H1 (cell line): ENCODE measurements at regions not wholly inside any gene's neighbourhood (a gene's known extent, or its start where the extent isn't known, plus 50 kb on each side); places are given as distances from the start of the nearest gene placed in this dataset.

Source experiments
- CTCF ChIA-PET: fragments of 300-600 bp; sonication (Branson Sonifier 250); formaldehyde crosslinking; loops from one replicate; lab custom pipeline; 2021; ENCODE audit not compliant: partially characterized antibody; lab: Charles Lee
- POLR2A ChIA-PET: fragments of 300-600 bp; sonication (Branson Sonifier 250); formaldehyde crosslinking; loops from one replicate; lab custom pipeline; 2021; ENCODE audit warnings: inconsistent platforms; ENCODE audit not compliant: partially characterized antibody; lab: Charles Lee
- DNase-seq, 2 experiments: peaks; one replicate each; pipeline versions ENCODE4 v3.0.0 to v3.0.0-alpha.2; 2010 to 2022; ENCODE audit warnings: low spot score in 2 of 2, low read depth in 1 of 2, mixed read lengths in 1 of 2
- FAIRE-seq: peaks from 2 replicates; lab custom pipeline; 2011; peaks lifted over from hg19 to GRCh38; lab: Jason Lieb, UNC
- H2AFZ ChIP-seq: 2 replicates; pipeline ENCODE4 v1.8.1; 2012; ENCODE audit warnings: low read length, inconsistent platforms
- H2AK5ac ChIP-seq: 2 replicates; pipeline ENCODE4 v1.6.1; 2013; ENCODE audit warnings: low read depth, low read length
- H2BK120ac ChIP-seq: replicated peaks from 2 replicates; pipeline ENCODE3; 2013; ENCODE audit warnings: low read depth, low read length, inconsistent platforms
- H2BK12ac ChIP-seq: 2 replicates; pipeline ENCODE4 v1.6.1; 2013; ENCODE audit warnings: low read depth, low read length
- H2BK15ac ChIP-seq: 2 replicates; pipeline ENCODE4 v1.6.1; 2013; ENCODE audit warnings: low read length
- H2BK20ac ChIP-seq: 2 replicates; pipeline ENCODE4 v1.6.1; 2013; ENCODE audit warnings: low read length
- H2BK5ac ChIP-seq: 2 replicates; pipeline ENCODE4 v1.6.1; 2013; ENCODE audit warnings: low read depth, low read length
- H3K14ac ChIP-seq: 2 replicates; pipeline ENCODE4 v1.6.1; 2013; ENCODE audit warnings: inconsistent platforms; ENCODE audit not compliant: insufficient read length
- H3K18ac ChIP-seq: 2 replicates; pipeline ENCODE4 v1.6.1; 2013; ENCODE audit warnings: low read length; ENCODE audit errors: extremely low read depth
- H3K23ac ChIP-seq: 2 replicates; pipeline ENCODE4 v1.6.1; 2013; ENCODE audit warnings: inconsistent platforms; ENCODE audit not compliant: insufficient read length
- H3K23me2 ChIP-seq: 2 replicates; pipeline ENCODE4 v1.6.1; 2013; ENCODE audit warnings: low read depth, low read length
- H3K27ac ChIP-seq: 2 replicates; pipeline ENCODE4 v1.6.1; 2011; ENCODE audit warnings: low read depth, low read length, inconsistent platforms
- H3K27me3 ChIP-seq, 4 experiments: replicated peaks in 1 of 4; 1 replicate in 1 of 4; 2 replicates in 3 of 4; pipeline versions ENCODE4 v1.6.1 to v1.8.1; 2011 to 2013; ENCODE audit warnings: low read length in 3 of 4, mild to moderate bottlenecking in 3 of 4, inconsistent platforms in 2 of 4, mixed read lengths in 2 of 4, moderate library complexity in 1 of 4; ENCODE audit not compliant: control insufficient read depth in 3 of 4, insufficient read depth in 3 of 4; ENCODE audit errors: extremely low read depth in 1 of 4
- H3K36me3 ChIP-seq, 4 experiments: 2 replicates each; pipeline versions ENCODE4 v1.6.1 to v1.8.1; 2011 to 2013; ENCODE audit warnings: mild to moderate bottlenecking in 4 of 4, low read length in 3 of 4, moderate library complexity in 2 of 4, control low read depth in 1 of 4, inconsistent platforms in 1 of 4; ENCODE audit not compliant: insufficient read depth in 4 of 4, control insufficient read depth in 2 of 4
- H3K4ac ChIP-seq: replicated peaks from 2 replicates; pipeline ENCODE3; 2013; ENCODE audit warnings: low read length, low read depth, mixed read lengths, inconsistent platforms; ENCODE audit not compliant: insufficient read length
- H3K4me1 ChIP-seq, 4 experiments: replicated peaks in 1 of 4; 1 replicate in 1 of 4; 2 replicates in 3 of 4; pipeline versions ENCODE4 v1.6.1 to v1.8.1; 2011 to 2013; ENCODE audit warnings: low read length in 3 of 4, inconsistent platforms in 2 of 4, mixed read lengths in 1 of 4; ENCODE audit not compliant: insufficient read depth in 4 of 4, control insufficient read depth in 3 of 4
- H3K4me2 ChIP-seq, 2 experiments: 2 replicates each; pipeline versions ENCODE4 v1.6.1 to v1.8.1; 2011 to 2013; ENCODE audit warnings: low read depth in 2 of 2, low read length in 2 of 2, control low read depth in 1 of 2, inconsistent platforms in 1 of 2, mild to moderate bottlenecking in 1 of 2; ENCODE audit not compliant: insufficient read depth in 1 of 2
- H3K4me3 ChIP-seq, 4 experiments: fragments of 200-600, 300-600 bp in 1 of 4; sonication (generic), shearing (Covaris generic), sonication (Bioruptor Twin) in 1 of 4; 2 replicates each; pipeline versions ENCODE4 v1.5.1 to v1.8.1; 2011 to 2016; ENCODE audit warnings: low read length in 4 of 4, low read depth in 3 of 4, control low read depth in 2 of 4, inconsistent platforms in 2 of 4, mild to moderate bottlenecking in 2 of 4, mixed read lengths in 1 of 4, moderate library complexity in 1 of 4; ENCODE audit not compliant: insufficient read depth in 2 of 4; ENCODE audit errors: extremely low read depth in 1 of 4
- H3K56ac ChIP-seq: replicated peaks from 2 replicates; pipeline ENCODE3; 2013; ENCODE audit warnings: low read depth, mild to moderate bottlenecking, mixed read lengths, low read length, inconsistent platforms; ENCODE audit not compliant: insufficient read length
- H3K79me1 ChIP-seq: 2 replicates; pipeline ENCODE4 v1.6.1; 2013; ENCODE audit warnings: low read depth, low read length, control low read depth
- H3K79me2 ChIP-seq, 2 experiments: 2 replicates each; pipeline versions ENCODE4 v1.6.1 to v1.8.1; 2012 to 2013; ENCODE audit warnings: low read length in 2 of 2, mild to moderate bottlenecking in 2 of 2, inconsistent platforms in 1 of 2; ENCODE audit not compliant: insufficient read depth in 2 of 2, control insufficient read depth in 1 of 2
- H3K9ac ChIP-seq, 4 experiments: replicated peaks in 1 of 4; 1 replicate in 1 of 4; 2 replicates in 3 of 4; pipeline versions ENCODE4 v1.6.1 to v1.8.1; 2011 to 2013; ENCODE audit warnings: low read depth in 3 of 4, low read length in 3 of 4, control low read depth in 2 of 4, mild to moderate bottlenecking in 2 of 4, moderate library complexity in 2 of 4, inconsistent platforms in 1 of 4; ENCODE audit errors: extremely low read depth in 1 of 4
- H3K9me3 ChIP-seq, 2 experiments: 2 replicates each; pipeline versions ENCODE4 v1.6.1 to v1.8.1; 2012 to 2013; ENCODE audit warnings: mild to moderate bottlenecking in 2 of 2, moderate library complexity in 2 of 2, control low read depth in 1 of 2, inconsistent platforms in 1 of 2, low read depth in 1 of 2, low read length in 1 of 2, mixed read lengths in 1 of 2; ENCODE audit not compliant: insufficient read depth in 2 of 2
- H4K20me1 ChIP-seq, 2 experiments: replicated peaks in 1 of 2; 2 replicates each; pipeline versions ENCODE3 to v1.8.1; 2011 to 2013; ENCODE audit warnings: inconsistent platforms in 2 of 2, low read length in 2 of 2, mild to moderate bottlenecking in 1 of 2; ENCODE audit not compliant: insufficient read depth in 2 of 2, control insufficient read depth in 1 of 2
- H4K5ac ChIP-seq: 2 replicates; pipeline ENCODE4 v1.6.1; 2013; ENCODE audit warnings: low read length, low read depth, mixed read lengths, inconsistent platforms; ENCODE audit not compliant: insufficient read length
- H4K8ac ChIP-seq: 2 replicates; pipeline ENCODE4 v1.8.0; 2013; ENCODE audit warnings: mild to moderate bottlenecking, moderate library complexity, low read length, inconsistent platforms; ENCODE audit not compliant: insufficient read depth; ENCODE audit errors: extremely low read depth
- H4K91ac ChIP-seq: replicated peaks from 2 replicates; pipeline ENCODE3; 2013; ENCODE audit warnings: low read length, mixed read lengths, inconsistent platforms; ENCODE audit not compliant: insufficient read length
- ASH2L ChIP-seq: fragments of 200-600, 300-600 bp; sonication (generic); IDR thresholded peaks from one replicate; pipeline ENCODE4 v1.7.1; 2017; ENCODE audit warnings: low read length
- BCL11A ChIP-seq, 2 experiments: IDR thresholded peaks; one replicate each; pipeline ENCODE4 v1.6.1; 2011; ENCODE audit warnings: low read depth in 2 of 2, low read length in 2 of 2, mild to moderate bottlenecking in 2 of 2
- BRCA1 ChIP-seq: IDR thresholded peaks from 2 replicates; pipeline ENCODE4 v1.6.1; 2012; ENCODE audit warnings: low read depth, low read length, improper control_type of control experiment
- CHD2 ChIP-seq: IDR thresholded peaks from 2 replicates; pipeline ENCODE4 v1.6.1; 2012; ENCODE audit warnings: low read length, improper control_type of control experiment
- EP300 ChIP-seq, 2 experiments: IDR thresholded peaks; 1 replicate in 1 of 2; 2 replicates in 1 of 2; pipeline ENCODE4 v1.6.1; 2011 to 2012; ENCODE audit warnings: low read depth in 2 of 2, low read length in 2 of 2, mild to moderate bottlenecking in 2 of 2, borderline replicate concordance in 1 of 2, inconsistent platforms in 1 of 2, moderate library complexity in 1 of 2
- HDAC2 ChIP-seq, 2 experiments: fragments of 300-600 bp in 1 of 2; sonication (generic) in 1 of 2; IDR thresholded peaks; 2 replicates each; pipeline ENCODE4 v1.6.1; 2011 to 2012; ENCODE audit warnings: low read depth in 2 of 2, low read length in 2 of 2, mild to moderate bottlenecking in 2 of 2, moderate library complexity in 2 of 2, borderline replicate concordance in 1 of 2, inconsistent platforms in 1 of 2
- JUND ChIP-seq: IDR thresholded peaks from 2 replicates; pipeline ENCODE4 v1.6.1; 2011; ENCODE audit warnings: mild to moderate bottlenecking, improper control_type of control experiment, low read length
- POLR2AphosphoS5 ChIP-seq: IDR thresholded peaks from 2 replicates; pipeline ENCODE4 v1.6.1; 2011; ENCODE audit warnings: low read depth, low read length
- POU5F1 ChIP-seq: IDR thresholded peaks from 2 replicates; pipeline ENCODE4 v1.6.1; 2011; ENCODE audit warnings: low read depth, mild to moderate bottlenecking, low read length, moderate library complexity
- RNF2 ChIP-seq: fragments of 200-900, 300-1000 bp; sonication (generic); IDR thresholded peaks from 2 replicates; pipeline ENCODE4 v1.7.1; 2016; ENCODE audit warnings: borderline replicate concordance, low read depth, mild to moderate bottlenecking, antibody characterized with exemption, low read length; ENCODE audit not compliant: poor library complexity, severe bottlenecking; ENCODE audit errors: missing control alignments
- SRF ChIP-seq: IDR thresholded peaks from 2 replicates; pipeline ENCODE4 v1.6.1; 2011; ENCODE audit warnings: mild to moderate bottlenecking, low read depth, low read length, moderate library complexity
- SUZ12 ChIP-seq: fragments of 200-600 bp; sonication (generic); IDR thresholded peaks from 2 replicates; pipeline ENCODE4 v1.6.1; 2012; ENCODE audit warnings: mild to moderate bottlenecking, inconsistent platforms, low read length, moderate library complexity, mixed read lengths
- TAF7 ChIP-seq: optimal IDR thresholded peaks from 2 replicates; pipeline ENCODE3; 2011; ENCODE audit warnings: low read depth, mild to moderate bottlenecking, inconsistent platforms, low read length, moderate library complexity, borderline replicate concordance
- YY1 ChIP-seq: IDR thresholded peaks from 2 replicates; pipeline ENCODE4 v1.6.1; 2011; ENCODE audit warnings: low read depth, mild to moderate bottlenecking, low read length
- ZNF274 ChIP-seq: IDR thresholded peaks from 2 replicates; pipeline ENCODE4 v1.7.0; 2012; ENCODE audit warnings: low read length, borderline replicate concordance; ENCODE audit errors: extremely low read depth
- WGBS, 2 experiments: shearing (Covaris generic) in 1 of 2; methylation state at CpG; one replicate each; pipeline versions ENCODE4 v1.1.6 to v1.1.7; 2013 to 2015; ENCODE audit warnings: low lambda C conversion rate in 2 of 2, mixed read lengths in 2 of 2, inconsistent platforms in 1 of 2, low coverage in 1 of 2, missing lambda C conversion rate in 1 of 2; ENCODE audit not compliant: insufficient replicate concordance in 2 of 2, insufficient coverage in 1 of 2, insufficient read length in 1 of 2; ENCODE audit errors: extremely low coverage in 1 of 2, missing lambda C conversion rate in 1 of 2; 5-methylcytosine and 5-hydroxymethylcytosine counted together

- TF ChIP-seq YY1 (no peak), SUZ12 (no peak), HDAC2 (IDR thresholded peaks at IDR 0.05; ENCODE audit: borderline replicate concordance in 1 of 2, low read depth in 2 of 2, low read length in 2 of 2) (no peak), RNF2 (no peak), POLR2AphosphoS5 (no peak), BCL11A (IDR thresholded peaks at IDR 0.05; ENCODE audit: low read depth in 2 of 2, low read length in 2 of 2) (no peak), TAF7 (no peak), EP300 (IDR thresholded peaks at IDR 0.05; ENCODE audit: borderline replicate concordance in 1 of 2, low read depth in 2 of 2, low read length in 2 of 2) (no peak), JUND (no peak), BRCA1 (no peak), ZNF274 (no peak), CHD2 (no peak), SRF (no peak), POU5F1 (no peak), ASH2L (no peak)
- Histone ChIP-seq H2BK12ac (no peak overlapping the region), H4K8ac (no peak overlapping the region), H2BK15ac (no peak overlapping the region), H3K4me2 (no peak overlapping the region), H3K4me1 (no peaks in the 10 kb centered on the region), H2BK5ac (no peak overlapping the region), H3K27me3 (no peaks in the 10 kb centered on the region), H2AFZ (no peak overlapping the region), H3K4ac (no peak overlapping the region), H3K14ac (no peak overlapping the region), H3K36me3 (no peaks in the 10 kb centered on the region), H3K27ac (no peak overlapping the region), H3K79me2 (no peaks in the 10 kb centered on the region), H2BK120ac (no peak overlapping the region), H3K9me3 (peaks cover 0 to 1% of the 10 kb centered on the region in 2 experiments; a peak in 1 of 4 replicates), H4K20me1 (no peaks in the 10 kb centered on the region), H3K23me2 (no peaks in the 10 kb centered on the region), H2AK5ac (no peak overlapping the region), H3K23ac (no peak overlapping the region), H3K18ac (no peak overlapping the region), H4K91ac (no peak overlapping the region), H3K56ac (no peak overlapping the region), H2BK20ac (no peak overlapping the region), H3K79me1 (no peaks in the 10 kb centered on the region), H3K4me3 (no peak overlapping the region), H4K5ac (no peak overlapping the region), H3K9ac (no peak overlapping the region)
- CTCF ChIA-PET = interaction anchor here (0.7 kb wide), 1 partner anchor 76 kb away, joined by 3 read pairs; no protein-coding TSS in a partner anchor
- no peak for DNase-seq
- no peak for FAIRE-seq
- 89% methylated on average over 4 of the region's 4 CpGs; no CpG with 5 or more reads in 1 of the 2 experiments for WGBS, 2 experiments
- POLR2A ChIA-PET = no interaction called here
Measured at GRCh38 chr5:120152931-120153330, 311.2 kb upstream of the PRR16 start.
